ENCODE measurements at regions not wholly inside any gene's neighbourhood (a gene's known extent, or its start where the extent isn't known, plus 50 kb on each side); places are given as distances from the start of the nearest gene placed in this dataset.

GRCh38 chr21:26758083-26758880 is 86.9 kb downstream of the ADAMTS1 start:
- Histone ChIP-seq H3K27me3 (ENCODE audit: insufficient read depth, low read length) (no peaks in the 10 kb centered on the region), H3K4me3 (ENCODE audit: insufficient read depth, low read length) (no peak overlapping the region), H3K36me3 (ENCODE audit: insufficient read depth, low read length) (no peaks in the 10 kb centered on the region), H4K20me1 (ENCODE audit: insufficient read depth, low read length) (no peaks in the 10 kb centered on the region), H3K4me2 (ENCODE audit: insufficient read depth, low read length) (no peak overlapping the region), H3K27ac (ENCODE audit: low read depth, low read length) (no peak overlapping the region), H3K79me2 (ENCODE audit: insufficient read depth, low read length) (no peaks in the 10 kb centered on the region), H3K4me1 (ENCODE audit: insufficient read depth, low read length) (peaks cover 10% of the 10 kb centered on the region), H2AFZ (ENCODE audit: low read length) (no peak overlapping the region), H3K9me3 (ENCODE audit: low read depth, low read length) (no peaks in the 10 kb centered on the region)
- no peak for DNase-seq (ENCODE audit: insufficient read length, low spot score, missing footprints)
- TF ChIP-seq CTCF (IDR thresholded peaks at IDR 0.05; ENCODE audit: extremely low read depth, low read depth, low read length): no peak

- no peak for DNase-seq (ENCODE audit: insufficient read length, low spot score, missing footprints)
- no peak for TF ChIP-seq CTCF (IDR thresholded peaks at IDR 0.05; ENCODE audit: extremely low read depth, low read depth, low read length)
- Histone ChIP-seq H3K27ac (ENCODE audit: low read depth, low read length) (peak overlapping the region; percentile 31), H3K79me2 (ENCODE audit: insufficient read depth, low read length) (no peaks in the 10 kb centered on the region), H3K4me1 (ENCODE audit: insufficient read depth, low read length) (peaks cover 10% of the 10 kb centered on the region), H4K20me1 (ENCODE audit: insufficient read depth, low read length) (no peaks in the 10 kb centered on the region), H3K4me2 (ENCODE audit: insufficient read depth, low read length) (no peak overlapping the region), H2AFZ (ENCODE audit: low read length) (no peak overlapping the region), H3K27me3 (ENCODE audit: insufficient read depth, low read length) (peaks cover 5% of the 10 kb centered on the region), H3K36me3 (ENCODE audit: insufficient read depth, low read length) (no peaks in the 10 kb centered on the region), H3K9me3 (ENCODE audit: low read depth, low read length) (no peaks in the 10 kb centered on the region), H3K4me3 (ENCODE audit: insufficient read depth, low read length) (no peak overlapping the region)
Observed at GRCh38 chr21:26756491-26757159, 88.6 kb downstream of the ADAMTS1 start.

GRCh38 chr21:26754853-26755252 is 90.4 kb downstream of the ADAMTS1 start:
- DNase-seq (ENCODE audit: insufficient read length, low spot score, missing footprints): no peak
- Histone ChIP-seq H3K27me3 (ENCODE audit: insufficient read depth, low read length) (peaks cover 11% of the 10 kb centered on the region), H4K20me1 (ENCODE audit: insufficient read depth, low read length) (no peaks in the 10 kb centered on the region), H3K4me3 (ENCODE audit: insufficient read depth, low read length) (no peak overlapping the region), H3K4me1 (ENCODE audit: insufficient read depth, low read length) (peaks cover 10% of the 10 kb centered on the region), H3K36me3 (ENCODE audit: insufficient read depth, low read length) (no peaks in the 10 kb centered on the region), H3K27ac (ENCODE audit: low read depth, low read length) (no peak overlapping the region), H2AFZ (ENCODE audit: low read length) (no peak overlapping the region), H3K9me3 (ENCODE audit: low read depth, low read length) (no peaks in the 10 kb centered on the region), H3K4me2 (ENCODE audit: insufficient read depth, low read length) (no peak overlapping the region), H3K79me2 (ENCODE audit: insufficient read depth, low read length) (no peaks in the 10 kb centered on the region)
- no peak for TF ChIP-seq CTCF (IDR thresholded peaks at IDR 0.05; ENCODE audit: extremely low read depth, low read depth, low read length)

GRCh38 chr21:26753822-26754221 is 91.4 kb downstream of the ADAMTS1 start:
- TF ChIP-seq CTCF (IDR thresholded peaks at IDR 0.05; ENCODE audit: extremely low read depth, low read depth, low read length): no peak
- peaks cover 11% of the 10 kb centered on the region for H3K27me3 ChIP-seq (ENCODE audit: insufficient read depth, low read length)
- DNase-seq (ENCODE audit: insufficient read length, low spot score, missing footprints): no peak
- no peaks in the 10 kb centered on the region for H3K79me2 ChIP-seq (ENCODE audit: insufficient read depth, low read length)
- no peak overlapping the region for H3K27ac ChIP-seq (ENCODE audit: low read depth, low read length)
- no peaks in the 10 kb centered on the region for H4K20me1 ChIP-seq (ENCODE audit: insufficient read depth, low read length)
- no peak overlapping the region for H2AFZ ChIP-seq (ENCODE audit: low read length)
- H3K4me3 ChIP-seq (ENCODE audit: insufficient read depth, low read length): no peak overlapping the region
- no peaks in the 10 kb centered on the region for H3K36me3 ChIP-seq (ENCODE audit: insufficient read depth, low read length)
- no peaks in the 10 kb centered on the region for H3K9me3 ChIP-seq (ENCODE audit: low read depth, low read length)
- peaks cover 10% of the 10 kb centered on the region for H3K4me1 ChIP-seq (ENCODE audit: insufficient read depth, low read length)
- no peak overlapping the region for H3K4me2 ChIP-seq (ENCODE audit: insufficient read depth, low read length)

Measured in osteoblast (primary cell).